Activated CD8-positive, alpha-beta memory T cell treated with anti-CD3 and anti-CD28 coated beads, Interleukin-2, amount 50 U/mL, for 1 hour (primary cell): ENCODE measurements at regions not wholly inside any gene's neighbourhood (a gene's known extent, or its start where the extent isn't known, plus 50 kb on each side); places are given as distances from the start of the nearest gene placed in this dataset.

Experiments used
- DNase-seq: peaks from one replicate; pipeline ENCODE4 v3.0.0-alpha.2; 2020; ENCODE audit errors: extremely low read depth

DNA sequence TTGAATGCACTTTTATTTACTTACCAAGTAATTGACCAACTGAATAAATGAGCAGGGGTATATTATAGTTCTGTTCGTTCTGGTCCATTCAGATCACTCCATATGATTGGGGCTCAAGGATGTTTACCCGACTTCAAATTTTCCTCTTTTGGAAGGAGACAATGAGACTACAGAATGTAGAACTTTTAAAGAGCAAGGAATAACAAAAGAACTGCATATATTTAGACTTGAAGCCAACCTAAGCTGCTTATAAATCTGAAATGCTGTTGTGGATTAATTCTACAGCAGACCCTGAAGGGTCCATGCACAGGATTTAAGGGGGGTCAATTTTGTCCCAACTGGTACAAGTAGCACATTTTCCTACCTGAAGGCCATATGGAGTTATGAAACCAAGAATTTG lies 610.8 kb downstream of the RAB28 start:
- DNase-seq: no peak

DNA sequence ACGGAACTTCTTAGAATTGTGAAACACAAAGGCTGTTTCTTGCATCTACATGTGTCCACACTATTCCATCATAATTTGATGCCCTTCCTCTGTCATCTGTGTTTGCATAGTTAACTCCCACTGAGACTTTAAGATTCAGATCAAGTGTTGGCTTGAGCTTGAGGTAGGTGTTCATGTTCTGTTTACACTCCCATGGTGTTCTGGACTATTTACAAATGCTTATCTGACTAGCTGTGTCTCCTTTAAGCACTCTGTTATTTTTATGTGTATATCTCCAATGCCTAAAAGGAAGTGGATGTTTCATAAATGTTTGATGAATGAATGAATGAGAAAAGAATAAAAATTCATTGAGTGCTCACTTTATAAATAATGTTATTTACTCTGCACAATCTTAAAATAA lies 622.7 kb downstream of the RAB28 start:
- DNase-seq: no peak

DNA sequence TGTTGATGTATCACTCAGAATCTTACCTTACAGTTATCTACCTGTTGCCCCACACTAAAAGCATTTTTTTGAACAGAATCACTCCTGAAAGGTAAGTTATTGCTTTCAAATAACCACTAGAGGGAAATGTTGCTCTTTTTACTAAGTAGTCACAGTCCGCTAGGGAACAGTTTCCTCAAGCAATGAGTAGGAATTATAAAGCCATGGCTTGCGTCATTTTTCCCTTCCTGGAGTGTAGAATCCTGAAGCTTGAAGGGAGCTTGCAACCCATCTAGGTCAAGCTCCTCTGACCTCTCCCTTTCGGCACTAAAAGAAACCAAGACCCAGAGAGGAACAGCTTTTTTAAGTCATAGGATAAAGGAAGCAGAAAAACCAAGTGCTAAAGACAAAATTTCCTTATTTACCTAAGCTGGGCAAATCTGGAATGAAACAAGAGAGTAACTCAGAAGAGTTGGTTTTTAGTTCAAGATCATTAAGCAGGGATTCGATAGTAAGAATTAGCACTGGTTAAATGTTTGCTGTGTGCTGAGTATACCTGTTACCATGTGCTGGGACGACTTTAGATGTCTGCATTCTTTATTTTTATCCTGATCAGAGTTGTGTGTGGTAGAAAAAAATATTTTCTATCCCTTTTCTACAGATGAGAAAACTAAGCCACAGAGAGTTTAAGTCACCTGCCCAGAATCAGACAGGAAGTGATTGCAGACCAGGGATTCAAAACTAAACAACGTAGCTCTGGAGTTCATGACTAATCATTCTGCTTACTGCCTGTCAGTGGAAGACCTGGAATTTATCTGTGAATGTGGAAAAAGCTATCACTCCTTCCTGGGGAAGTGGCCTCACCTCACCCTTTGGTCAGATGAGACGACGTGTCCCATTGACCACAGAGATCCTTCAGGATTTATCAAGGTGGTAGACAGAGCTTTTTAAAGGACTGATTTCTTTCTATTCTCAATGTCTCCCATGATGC lies 631.5 kb downstream of the RAB28 start:
- no peak for DNase-seq

DNA sequence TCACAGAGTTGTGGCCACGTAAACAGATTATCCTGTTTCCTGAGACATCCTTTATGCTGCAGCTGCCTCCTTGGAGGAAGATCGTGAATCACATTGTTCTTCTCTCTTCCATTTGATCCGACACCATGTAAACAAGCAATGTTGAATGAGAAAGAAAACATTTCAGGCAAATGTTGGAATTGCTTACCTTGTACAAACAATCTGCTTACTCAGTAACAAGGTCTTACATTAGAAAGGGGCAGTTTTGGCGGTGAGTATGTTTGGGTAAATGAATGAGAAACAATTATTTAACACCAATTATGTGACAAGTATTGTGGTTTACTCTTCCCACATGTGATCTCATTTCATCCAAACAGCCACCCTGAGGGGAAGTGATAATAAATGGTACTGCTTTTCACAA lies 637.8 kb downstream of the RAB28 start:
- DNase-seq: no peak

DNA sequence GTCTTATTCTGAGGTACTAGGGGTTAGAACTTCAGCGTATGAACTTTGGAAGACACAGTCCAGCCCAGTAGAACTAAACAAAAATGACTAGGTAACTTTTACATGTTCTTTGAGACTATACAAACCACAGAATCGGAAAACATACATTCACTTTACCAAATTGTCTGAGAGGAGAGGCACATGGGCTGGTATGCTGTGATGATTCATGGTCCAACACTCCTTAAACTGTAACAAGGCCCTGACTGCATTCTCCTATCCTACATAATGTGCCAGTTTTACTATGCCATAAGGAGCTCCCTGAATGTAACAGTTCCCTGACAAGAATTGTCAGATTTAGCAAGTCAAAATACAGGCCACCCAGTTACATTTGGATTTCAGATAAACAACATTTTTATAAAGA lies 640.0 kb downstream of the RAB28 start:
- DNase-seq: no peak

DNA sequence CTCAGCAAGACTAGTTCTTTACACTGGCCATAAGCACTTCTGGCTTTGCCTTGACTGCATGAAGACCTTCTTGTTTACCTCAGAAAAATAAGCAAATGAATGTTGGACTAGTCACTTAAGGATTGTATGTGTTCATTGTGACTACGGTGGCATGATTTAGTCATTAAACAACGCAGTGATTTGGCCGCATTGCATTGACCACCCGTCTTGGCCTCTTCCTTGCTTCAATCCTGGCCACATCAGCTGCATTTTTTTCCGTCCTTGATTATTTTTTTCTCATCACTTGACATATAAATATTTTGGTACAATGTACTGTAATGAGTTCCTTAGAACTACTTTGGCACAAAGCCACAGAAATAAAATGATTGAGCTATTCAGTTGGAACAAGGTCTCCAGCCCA lies 656.2 kb downstream of the RAB28 start:
- DNase-seq: no peak

DNA sequence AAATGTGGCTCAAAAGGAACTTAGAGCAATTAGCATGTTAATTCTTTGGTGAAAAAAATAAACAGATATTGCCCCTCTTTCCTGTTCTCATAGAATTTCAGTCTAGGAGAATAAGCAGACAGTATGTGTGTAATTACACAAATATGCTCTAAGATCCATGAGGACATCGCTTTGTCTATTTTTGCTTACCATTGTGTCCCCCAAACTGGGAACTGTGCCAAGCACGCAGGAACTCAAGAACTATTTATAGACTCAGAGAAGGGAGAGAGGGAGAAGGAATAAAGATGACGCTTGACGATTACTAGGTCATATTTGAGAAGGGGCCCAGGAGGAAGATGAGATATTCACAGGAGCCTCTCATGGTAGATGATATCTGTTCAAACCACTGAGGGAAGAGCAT lies 692.6 kb downstream of the RAB28 start:
- no peak for DNase-seq

DNA sequence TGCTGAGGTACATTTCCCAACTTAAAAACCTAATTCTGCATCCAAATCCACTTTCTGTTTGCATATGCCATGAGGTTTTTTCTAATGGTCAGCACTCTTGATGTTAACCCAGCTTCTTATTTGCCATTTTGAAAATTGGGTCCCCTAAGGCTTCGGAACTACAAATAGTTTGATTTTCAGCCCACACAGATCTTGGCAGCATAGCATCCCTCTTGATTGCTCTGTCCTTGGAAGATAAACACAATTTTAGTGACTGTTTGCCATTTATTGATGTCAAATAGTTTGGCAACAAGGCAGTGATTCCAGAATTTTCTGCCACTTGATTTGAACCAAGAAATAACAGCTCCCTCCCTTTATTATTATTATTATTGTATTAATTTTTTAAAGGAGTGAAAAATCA lies 696.9 kb downstream of the RAB28 start:
- DNase-seq: no peak

DNA sequence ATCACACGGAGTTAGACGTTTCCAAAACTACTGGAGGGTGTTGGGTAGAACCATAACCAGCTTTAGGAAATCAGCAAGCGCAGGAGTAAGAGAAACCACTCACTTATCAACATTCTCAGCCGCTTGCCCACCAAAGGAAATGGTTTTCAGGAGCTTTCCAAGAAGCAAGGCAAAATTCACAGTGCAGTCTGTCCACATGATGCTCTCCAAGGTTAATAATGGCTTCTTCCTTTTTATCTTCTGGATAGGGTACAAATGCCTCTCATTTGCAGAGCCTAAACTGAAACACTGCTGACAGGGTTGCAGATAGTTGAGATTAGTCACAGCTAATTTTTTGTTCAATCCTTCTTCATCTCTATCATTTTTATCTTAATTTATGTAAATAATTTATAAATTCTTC lies 705.4 kb downstream of the RAB28 start:
- DNase-seq: no peak

DNA sequence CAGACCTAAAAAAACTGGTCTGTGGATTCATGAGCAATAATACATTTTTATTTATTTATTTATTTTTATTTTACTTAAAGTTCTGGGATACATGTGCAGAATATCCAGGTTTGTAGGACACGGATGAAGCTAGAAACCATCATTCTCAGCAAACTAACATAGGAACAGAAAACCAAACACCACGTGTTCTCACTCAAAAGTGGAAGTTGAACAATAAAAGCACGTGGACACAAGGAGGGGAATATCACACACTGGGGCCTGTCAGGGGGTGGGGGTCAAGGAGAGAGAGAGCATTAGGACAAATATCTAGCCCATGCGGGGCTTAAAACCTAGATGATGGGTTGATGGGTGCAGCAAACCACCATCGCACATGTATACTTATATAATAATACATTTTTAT lies 705.9 kb downstream of the RAB28 start:
- no peak for DNase-seq

DNA sequence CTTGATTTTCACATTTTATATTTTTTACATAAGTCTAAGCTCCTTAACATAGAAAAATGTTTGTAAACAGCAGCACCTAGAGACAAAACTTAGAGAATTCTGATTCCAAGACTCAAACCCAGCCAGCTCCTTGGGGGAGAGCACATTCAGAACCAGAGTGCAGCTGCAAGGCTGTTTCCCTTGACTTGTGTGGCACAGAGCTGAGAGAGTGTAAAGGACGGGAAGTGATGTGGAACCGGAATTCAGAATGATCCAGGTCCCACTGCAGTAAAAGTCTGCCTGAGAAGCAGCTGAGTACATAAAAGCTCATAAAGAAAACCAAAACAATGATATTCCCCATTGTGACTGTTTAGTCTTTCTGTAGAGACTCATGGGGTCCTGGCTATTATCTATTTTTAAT lies 713.8 kb downstream of the RAB28 start:
- no peak for DNase-seq

DNA sequence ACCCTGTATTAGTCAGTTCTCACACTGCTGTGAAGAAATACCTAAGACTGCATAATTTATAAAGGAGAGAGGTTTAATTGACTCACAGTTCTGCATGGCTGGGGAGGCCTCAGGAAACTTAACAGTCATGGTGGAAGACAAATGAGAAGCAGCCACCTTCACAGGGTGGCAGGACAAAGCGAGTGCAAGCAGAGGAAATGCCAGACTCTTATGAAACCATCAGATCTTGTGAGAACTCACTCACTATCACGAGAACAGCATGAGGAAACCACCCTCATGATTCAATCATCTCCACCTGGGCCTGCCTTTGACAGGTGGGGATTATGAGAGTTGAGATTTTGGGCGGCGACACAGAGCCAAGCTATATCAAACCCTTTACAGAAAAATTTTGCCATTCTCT lies 722.4 kb downstream of the RAB28 start:
- DNase-seq: no peak

DNA sequence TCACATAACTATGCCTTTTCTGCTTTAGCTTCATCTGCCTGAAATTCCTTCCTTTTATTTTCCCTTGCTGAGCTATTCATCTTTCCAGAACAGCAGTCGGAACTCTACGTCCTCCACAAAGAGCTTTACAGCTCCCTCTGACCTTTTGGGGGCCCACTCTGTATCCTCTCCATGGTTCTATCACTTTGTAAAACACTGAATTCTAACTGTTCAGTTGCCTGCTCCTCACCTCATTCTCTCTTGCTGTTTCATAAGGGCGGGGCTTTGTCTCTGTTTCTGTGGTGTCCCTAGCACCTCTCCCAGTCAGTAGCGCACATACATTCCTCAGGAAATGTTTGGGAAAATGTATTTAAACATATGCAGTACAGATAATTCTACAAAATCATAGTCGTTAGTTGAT lies 737.0 kb downstream of the RAB28 start:
- no peak for DNase-seq

DNA sequence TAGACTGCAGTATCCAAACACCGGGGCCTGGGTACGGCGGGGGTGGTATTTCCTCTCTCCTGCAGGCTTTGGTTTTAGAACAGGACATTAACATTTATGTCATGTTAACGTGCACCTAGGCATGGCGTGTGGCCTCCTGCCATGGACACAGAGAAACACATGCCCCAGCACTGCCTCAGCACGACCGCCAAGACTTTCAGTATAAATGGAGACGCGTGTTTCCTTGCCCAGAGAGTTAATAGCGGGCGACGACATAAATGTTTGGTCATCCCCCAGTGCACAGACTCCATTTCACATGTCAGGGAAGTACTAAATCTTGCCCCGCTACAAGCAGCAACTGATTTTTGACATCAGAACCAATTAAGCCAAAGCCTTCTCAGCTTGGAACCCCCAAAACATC lies 737.9 kb downstream of the RAB28 start:
- DNase-seq: no peak

DNA sequence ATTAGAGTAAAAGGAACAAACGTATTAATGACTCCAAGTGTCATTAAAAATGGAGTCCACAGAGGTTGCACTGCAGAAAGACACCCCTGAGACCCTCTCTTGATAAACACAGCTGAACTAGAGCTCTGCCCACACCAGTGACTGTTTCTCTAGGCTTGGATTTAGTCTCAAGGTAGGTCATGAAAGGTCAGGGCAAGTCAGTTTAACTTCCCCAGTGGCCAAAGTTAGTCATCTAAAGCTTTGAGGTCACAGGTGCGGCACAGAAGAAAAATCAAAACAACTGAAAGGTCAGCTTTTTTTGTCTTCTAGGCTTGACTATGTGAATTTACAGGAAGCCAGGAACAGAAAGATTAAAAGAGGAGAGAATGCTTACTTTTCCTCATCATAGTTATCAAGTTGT lies 749.6 kb downstream of the RAB28 start:
- DNase-seq: no peak

DNA sequence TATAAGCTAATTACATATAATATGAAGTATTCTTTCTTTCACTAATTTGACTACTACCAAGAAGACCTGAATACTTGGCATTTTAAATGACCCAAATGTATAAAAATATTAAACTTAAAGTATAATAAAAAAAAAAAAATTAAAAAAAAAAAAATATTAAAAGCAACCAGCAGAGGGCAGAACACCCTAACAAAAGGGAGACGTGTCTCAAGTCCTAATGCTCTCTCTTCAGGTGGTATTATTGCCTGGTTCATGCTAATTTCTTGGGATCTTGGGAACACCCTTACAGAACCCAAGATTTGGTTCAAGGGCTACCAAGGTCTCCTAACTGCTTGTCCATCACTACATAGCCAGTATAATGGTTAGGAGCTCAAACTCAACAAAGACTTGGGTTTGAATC lies 754.8 kb downstream of the RAB28 start:
- no peak for DNase-seq

DNA sequence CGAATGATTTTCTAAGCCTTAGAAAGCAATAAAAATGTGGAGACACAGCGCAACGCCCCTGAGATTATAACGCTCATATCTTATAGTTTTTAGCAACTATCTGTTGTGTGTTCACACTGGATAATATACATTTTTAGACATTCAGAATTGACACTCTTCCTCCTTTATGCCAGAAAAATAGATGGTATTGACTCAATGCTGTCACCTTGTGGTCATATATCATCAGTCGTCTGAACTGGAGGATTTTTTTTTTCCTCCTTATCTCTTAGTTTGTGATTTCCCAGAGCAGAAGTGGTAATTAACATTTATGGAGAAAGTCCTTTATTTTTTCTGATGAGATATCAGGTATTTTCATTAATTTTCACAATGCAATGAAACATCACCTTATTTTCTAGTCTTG lies 759.6 kb downstream of the RAB28 start:
- DNase-seq: no peak

DNA sequence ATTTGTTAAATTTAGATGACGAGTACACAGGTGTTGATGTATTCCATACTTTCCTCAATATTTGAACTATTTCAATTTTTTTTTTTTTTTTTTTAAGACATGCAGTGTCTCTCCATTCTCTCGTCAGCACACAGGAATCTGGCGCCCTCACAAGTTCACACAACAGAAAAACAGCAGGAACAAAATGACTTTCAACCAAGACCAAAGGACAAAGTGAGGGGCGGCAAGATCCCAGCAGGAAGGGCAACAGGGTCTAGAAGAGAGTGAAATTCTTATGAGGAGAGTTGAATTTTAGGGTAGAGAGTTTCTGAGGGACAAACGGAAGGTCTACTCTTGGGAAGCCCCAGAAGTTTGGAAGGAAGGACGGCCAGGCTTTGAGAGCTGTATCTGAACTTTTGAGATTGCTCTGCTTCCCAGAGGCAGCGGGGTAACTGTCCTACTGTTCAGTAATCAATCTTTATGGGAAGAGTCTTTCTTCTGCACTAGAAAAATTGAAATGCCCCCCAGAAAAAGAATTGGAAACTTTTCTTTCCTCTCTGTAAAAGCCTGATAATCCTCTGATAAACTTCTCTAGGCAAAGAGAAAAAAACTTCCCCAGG lies 760.2 kb downstream of the RAB28 start:
- DNase-seq: no peak

DNA sequence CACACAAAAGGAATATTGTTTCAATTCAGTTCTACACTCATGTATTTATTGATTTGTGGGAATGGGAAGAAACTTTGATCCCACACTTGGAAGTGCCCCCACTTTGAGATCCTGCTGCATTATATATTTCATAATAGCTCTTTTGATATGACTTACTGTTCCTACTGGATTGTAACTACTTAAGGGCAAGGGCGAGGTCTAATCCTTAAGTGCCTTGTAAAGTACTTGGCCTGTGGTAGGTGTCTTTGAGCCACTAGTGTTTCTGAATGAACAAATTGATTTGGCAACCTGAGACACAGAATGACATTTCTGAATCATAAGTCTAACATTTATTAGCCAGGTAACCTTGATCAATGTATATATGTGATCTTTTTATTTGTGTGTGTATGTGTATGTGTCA lies 767.2 kb downstream of the RAB28 start:
- no peak for DNase-seq

DNA sequence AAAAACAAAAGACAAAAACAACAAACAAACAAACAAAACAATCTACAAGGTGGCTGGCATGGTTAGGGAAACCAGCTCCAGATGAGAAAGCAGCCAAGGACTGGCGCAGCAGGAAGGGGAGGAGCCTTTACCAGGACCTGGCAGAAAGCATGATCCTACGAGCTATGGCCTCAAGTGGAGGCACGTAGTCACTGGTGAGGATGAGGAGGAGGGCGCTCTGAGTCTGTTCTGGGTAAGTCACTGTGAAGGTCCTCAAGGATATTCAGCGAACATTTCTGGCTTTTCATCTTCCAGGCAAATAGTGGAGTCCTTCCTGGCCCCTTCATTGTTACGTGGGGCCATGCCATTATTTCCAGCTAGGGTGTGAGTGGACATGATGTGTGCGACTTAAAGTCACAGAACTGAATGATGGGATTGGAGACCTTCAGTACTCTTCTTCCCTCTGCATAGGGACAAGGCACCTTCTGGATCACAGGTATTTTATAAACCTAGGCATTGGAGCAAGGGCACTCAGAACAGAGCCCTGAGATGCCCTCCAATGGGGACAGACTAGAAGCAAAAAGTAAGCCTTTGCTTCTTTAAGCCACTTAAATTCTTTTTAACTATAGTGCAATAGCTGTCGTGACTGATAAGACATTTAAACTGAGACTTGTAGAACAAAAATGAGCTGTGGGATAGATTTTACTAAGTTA lies 771.3 kb downstream of the RAB28 start:
- no peak for DNase-seq

DNA sequence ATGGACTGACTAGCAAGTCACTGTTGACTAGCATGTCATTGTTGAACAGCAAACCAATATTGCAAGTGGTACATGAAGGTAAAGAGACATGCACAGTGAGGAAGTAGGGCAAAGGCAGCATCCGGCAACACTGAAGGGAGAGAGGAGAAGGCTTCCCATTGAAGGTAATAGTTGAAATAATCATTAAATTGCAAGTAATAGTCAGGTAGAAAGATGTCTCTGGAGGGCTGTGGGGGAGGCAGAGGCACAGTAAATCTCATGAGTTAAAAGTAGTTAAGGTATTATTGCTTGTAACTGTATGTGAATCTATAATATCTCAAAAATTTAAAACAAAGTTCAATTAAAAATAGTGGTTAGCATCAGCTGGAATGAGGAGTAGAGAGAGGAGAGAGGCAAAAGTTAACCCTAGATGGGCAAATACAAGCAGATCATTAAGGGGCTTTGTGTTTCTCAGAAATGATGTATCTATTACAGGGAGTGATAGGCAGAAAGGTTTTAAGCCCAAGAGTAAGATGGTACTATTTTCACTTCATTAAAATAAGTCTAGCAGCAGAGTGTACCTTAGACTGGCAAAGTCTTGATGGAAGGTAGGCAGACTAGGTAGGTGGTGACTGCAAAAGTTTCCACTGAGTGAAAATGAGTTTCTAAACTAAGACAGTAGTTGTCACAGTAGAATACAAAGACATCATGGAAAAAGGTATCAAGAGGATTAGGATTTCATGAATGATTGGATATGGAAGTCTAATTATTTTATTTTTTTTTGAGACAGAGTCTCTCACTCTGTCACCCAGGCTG lies 776.6 kb downstream of the RAB28 start:
- no peak for DNase-seq

DNA sequence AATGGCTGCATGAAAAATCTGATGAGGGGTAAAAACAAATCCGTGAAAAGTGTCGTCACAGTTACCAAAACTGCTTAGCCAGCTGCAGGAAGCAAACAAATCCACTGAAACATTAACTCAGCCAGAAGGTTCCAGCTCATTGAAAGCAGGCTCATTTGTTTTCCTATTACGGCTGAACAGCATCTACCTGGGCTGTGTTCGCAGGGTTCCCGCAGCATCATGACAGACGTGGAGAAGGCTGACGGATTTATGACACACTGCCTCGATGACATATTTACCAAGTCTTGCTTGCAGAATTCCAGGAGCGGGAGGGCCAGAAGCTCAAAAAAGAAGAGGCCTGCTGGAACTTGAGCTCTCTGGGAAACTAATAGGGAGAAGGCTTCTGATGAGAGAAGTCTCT lies 781.1 kb downstream of the RAB28 start:
- DNase-seq: no peak
